Activated effector memory CD4-positive, alpha-beta T cell treated with anti-CD3 and anti-CD28 coated beads, Interleukin-2, amount 50 U/mL, for 16 hours (primary cell): ENCODE measurements at regions not wholly inside any gene's neighbourhood (a gene's known extent, or its start where the extent isn't known, plus 50 kb on each side); places are given as distances from the start of the nearest gene placed in this dataset.
"Not testable (repeated sequence)": the region's sequence is repeated elsewhere in the genome, so short reads cannot be mapped to it uniquely, and the experiment has no call there.

Source experiments
- DNase-seq: peaks from one replicate; pipeline ENCODE4 v3.0.0-alpha.2; 2020

DNA sequence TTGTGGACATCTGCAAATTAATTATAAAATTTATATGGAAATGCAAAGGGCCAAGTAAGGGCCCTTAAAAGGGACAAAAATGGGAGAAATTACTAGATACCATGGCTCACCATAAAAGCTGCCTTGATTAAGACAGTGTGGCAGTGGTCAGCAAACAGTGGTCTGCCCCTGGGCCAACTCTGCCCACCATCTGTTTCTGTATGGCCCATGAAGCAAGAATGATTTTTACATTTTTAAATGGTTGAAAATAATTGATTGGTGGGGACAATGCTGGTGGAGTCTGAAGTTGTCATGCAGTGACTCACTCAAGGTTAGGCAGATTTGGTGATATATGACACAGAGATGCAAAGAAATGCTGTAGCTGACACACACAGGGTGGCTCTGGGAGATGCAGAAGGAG is 295.6 kb downstream of the RTP5 start:
- not testable (repeated sequence) for DNase-seq

DNA sequence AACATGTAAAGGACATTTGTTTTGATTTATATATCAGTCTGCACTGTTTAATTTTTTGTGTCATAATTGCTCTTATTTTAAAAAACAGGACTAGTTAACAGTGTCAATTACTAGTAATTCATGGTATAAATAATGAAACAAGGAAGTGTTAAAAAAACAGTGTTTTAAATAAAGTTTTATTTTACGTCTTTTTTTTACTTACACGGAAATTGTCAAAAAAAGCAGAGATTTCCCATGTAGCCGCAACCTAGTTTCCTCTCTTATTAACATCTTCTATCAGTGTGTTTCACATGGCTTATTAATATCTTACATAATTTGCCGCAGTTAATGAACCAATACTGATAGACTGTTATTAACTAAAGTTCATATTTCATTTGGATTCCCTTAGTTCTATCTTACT is 301.8 kb downstream of the RTP5 start:
- not testable (repeated sequence) for DNase-seq
